Fibroblast of the conjunctiva (primary cell): ENCODE measurements at regions not wholly inside any gene's neighbourhood (a gene's known extent, or its start where the extent isn't known, plus 50 kb on each side); places are given as distances from the start of the nearest gene placed in this dataset.
"Not testable (repeated sequence)": the region's sequence is repeated elsewhere in the genome, so short reads cannot be mapped to it uniquely, and the experiment has no call there.

Source experiments
- DNase-seq: peaks from one replicate; pipeline ENCODE4 v3.0.0-alpha.2; 2010; ENCODE audit warnings: low read depth

GRCh38 chr4:83920375-83920774 lies 384.5 kb downstream of the GPAT3 start:
- DNase-seq: no peak

- DNase-seq: no peak
These were observed 381.7 kb downstream of the GPAT3 start for GRCh38 chr4:83917572-83917971.

DNA sequence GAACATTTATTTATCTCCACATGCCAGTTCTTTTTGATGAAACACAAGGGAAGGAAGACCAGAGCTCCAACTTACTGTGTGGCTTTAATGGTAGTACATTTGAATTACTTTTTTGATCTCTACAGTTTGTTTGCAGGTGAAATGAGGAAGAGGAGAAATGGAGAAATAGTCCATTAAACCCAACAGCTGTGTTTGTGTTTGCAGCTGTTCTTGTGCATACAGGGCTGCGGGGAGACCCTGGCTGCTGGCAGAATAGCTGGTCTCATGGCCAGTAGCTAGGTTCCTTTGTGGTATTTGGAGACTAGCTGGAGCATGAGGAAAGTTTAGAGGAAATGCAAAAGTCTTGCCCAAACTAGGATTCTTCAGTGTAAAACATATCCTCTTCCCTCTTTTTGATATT lies 374.8 kb downstream of the GPAT3 start:
- DNase-seq: no peak

- no peak for DNase-seq
These were observed 370.7 kb downstream of the GPAT3 start for GRCh38 chr4:83906561-83906960.

DNA sequence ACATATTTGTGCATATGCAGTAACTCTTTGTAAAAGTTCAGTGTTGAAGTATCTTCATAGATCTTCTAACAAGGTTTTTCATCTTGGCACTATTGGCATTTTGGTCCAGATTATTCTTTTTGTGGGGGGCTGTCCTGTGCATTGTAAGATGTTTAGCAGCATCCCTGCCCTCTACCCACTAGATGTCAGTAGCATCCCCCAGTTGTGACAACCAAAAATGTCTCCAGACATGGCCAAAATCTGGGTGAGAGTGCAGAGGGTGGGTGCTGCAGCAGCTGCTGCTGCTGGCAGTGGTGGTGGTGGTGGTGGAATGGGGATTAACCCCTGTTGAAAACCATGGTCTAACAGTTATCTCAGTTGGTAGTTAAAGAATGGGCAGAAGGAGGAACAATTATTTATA lies 370.0 kb downstream of the GPAT3 start:
- no peak for DNase-seq

DNA sequence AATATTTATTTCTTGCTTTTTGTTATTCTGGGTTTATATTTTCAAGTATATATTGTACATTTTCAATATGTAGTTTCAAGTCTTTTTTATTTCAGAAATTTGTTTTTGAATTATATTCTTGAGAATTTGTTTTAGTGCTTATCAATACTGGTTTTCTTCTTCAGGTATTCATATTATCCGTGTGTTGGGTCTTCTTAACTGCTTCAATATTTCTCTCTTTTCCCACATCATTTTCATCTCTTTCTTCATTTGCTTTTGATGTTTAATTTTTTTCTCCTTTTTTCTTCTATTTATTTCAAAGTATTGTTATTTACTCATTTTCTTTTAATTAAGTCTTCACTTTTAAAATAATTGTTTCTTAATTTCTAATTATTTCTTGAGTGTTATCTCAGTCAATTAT lies 367.8 kb downstream of the GPAT3 start:
- not testable (repeated sequence) for DNase-seq

DNA sequence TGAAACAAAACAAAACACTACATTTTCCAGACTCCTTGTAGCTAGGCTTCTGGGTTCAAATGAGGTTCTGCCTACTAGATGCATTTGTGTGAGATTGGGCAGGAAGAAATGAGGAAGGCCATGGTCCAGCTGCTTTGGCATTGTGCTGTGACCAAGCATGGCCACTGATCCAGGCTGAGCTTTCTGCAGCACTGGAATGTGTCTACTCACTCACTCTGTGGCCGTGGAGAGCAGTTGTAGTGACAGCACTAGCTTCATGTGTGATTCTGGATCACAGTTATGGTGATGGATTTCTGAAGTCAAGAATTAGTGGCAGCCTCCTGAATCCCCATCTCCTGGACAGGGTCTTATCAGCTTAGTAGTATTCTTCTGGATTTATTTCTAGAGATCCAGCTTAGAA lies 358.9 kb downstream of the GPAT3 start:
- DNase-seq: no peak

- no peak for DNase-seq
These were observed 354.9 kb downstream of the GPAT3 start for GRCh38 chr4:83890816-83891215.

GRCh38 chr4:83890231-83890630 lies 354.3 kb downstream of the GPAT3 start:
- DNase-seq: no peak

- DNase-seq: no peak
These were observed 353.9 kb downstream of the GPAT3 start for GRCh38 chr4:83889802-83890201.

- no peak for DNase-seq
These were observed 349.6 kb downstream of the GPAT3 start for GRCh38 chr4:83885256-83886182.

- DNase-seq: no peak
These were observed 340.1 kb downstream of the GPAT3 start for GRCh38 chr4:83876047-83876446.

DNA sequence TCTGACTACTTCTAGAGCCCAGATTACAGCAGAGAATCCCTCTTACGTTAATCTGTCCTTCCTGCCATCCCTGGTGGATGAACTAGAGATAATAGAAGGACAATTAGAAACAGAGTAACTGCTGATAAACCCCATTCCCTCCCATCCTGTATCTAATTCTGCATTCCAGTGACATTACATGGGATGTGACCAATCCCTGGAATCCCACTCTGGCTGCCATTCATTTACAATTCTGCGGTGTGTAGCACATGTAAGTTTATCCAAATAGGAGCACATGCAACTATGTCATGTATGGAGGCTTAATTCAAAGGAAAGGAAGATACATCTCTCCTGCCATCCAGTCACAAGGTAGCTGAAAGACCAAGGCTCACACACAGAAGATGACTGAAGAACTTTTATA lies 339.5 kb downstream of the GPAT3 start:
- DNase-seq: no peak

GRCh38 chr4:83873996-83874395 lies 338.1 kb downstream of the GPAT3 start:
- no peak for DNase-seq

DNA sequence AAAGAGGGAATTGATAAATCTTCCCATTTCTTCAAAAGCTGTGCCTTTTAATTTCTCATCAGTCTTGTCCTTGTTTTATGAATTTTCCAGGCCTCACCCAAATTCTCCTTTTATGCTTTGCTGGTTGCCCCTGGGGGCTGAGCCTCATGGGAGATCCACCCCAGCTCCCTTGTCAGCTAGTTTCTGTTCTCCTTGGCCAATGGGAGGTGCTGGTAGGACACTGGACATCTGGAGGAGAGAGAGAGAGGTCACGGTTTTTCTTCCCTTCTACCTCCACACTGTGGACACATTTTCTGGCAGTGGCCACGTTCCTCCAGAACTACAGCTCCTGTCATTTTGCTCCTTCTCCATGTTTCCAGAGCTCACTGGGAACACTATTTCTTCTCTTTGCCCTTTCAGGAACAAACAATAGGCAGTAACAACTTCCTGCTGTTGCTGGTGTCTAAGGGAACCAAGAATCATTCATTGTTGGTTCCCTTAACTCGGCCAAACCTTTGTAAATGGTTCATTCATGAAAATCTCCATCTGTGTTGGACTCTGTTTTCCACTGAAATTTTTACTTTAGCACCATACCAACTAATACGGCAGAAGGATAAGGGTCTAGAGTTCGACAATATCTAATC lies 334.5 kb downstream of the GPAT3 start:
- DNase-seq: no peak

DNA sequence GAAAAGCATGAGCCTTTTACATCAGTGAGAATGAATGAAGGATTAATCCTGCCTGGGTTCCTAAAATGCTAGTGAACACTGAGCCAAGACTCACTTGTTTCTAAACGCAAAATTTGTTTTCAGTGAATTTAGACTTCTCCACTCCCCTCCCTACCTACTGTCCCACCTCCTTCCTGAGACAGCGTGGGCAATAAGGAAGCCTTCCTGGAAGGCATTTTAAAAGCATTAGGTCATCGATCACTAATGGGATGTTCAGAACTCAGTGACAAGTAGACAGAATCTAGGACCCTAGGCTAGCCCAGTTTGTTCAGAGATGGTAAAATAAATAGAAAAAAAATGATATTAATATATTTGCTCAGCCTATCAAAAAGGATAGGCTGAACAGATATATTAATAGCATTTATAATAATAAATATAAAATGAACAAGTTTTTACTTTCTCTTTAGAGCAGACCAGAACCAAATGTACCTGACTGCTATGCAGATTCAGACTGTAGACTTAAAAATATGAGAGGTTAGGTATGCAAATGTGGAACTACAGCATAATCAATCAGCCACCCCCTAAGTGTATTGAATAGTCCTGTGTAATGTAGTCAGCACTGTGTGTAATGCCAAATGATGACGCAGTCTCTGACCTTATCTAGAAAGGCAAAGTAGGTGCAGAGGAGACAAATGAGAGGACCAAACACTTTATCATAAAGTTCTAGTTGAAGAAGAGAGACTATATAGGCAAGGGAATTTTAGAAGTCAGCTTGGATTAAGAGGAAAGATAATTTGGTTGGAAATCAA lies 331.1 kb downstream of the GPAT3 start:
- DNase-seq: no peak

DNA sequence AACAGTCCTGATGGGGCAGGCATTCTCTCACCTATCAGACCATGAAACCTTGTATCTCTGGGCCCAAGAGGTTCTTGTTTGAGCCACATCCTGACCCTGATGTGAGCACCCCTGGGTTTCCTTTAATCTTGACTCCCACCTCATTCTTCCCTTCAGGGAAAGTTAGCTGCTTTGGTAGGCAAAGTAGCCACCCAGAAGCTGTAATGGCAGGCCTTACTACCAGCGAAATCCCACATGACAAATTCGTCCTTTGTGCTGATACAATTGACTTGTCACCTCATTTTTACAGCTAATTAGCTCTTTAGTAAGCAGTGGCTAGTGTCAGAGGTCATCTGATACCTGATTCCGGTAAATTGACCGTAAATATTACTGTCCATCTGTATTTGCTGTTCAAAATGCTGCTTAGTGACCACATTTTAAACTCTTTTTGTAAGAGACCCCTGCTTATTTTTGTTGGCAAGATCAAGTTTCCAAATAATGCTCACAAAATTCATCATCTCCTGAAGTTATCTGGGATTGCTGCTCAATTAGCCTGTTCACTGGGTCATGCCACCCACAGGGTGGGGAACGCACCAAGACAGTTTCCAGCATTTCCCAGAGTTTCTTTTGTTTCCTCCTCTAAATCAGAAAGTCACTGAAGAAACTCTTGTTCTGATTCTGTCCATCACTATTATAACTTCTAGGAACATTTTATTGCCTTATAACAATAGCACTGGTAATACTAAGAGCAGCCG lies 329.7 kb downstream of the GPAT3 start:
- DNase-seq: no peak

DNA sequence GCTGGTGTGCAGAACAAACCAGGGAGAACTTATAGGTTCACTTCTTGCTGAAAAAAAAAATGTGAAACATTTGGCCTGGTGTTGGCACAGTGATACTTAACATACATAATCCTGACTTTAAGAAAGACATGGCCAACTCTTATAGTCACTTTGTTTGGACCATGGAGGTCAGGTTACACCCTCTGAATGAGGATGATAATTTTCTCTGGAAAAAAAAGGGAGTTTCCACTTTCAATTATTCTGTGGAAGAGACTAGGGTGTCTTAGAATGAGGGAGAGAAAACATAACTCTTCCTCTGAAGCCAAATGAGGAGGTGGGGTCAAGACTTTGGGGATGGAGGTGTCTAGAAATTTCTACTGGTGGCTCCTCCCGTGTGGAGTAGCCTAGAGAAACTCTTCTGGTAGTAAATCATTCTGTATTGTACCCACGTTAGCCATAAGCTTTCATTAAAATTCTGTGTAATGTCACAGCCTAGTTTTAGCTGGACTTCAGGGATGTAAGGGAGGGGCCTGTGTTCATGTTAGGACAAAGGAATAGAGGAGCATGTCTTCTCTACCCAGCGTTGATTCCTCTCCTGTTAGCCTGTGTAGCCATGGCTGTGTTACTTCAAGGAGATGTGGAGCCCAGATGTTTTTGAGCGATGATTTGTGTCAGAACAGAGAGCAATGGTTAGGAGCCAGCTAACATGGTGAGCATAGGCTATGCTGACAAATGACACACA lies 328.3 kb downstream of the GPAT3 start:
- DNase-seq: no peak

- DNase-seq: no peak
These were observed 326.6 kb downstream of the GPAT3 start for GRCh38 chr4:83862471-83862870.

- no peak for DNase-seq
These were observed 324.3 kb downstream of the GPAT3 start for GRCh38 chr4:83860200-83860599.

GRCh38 chr4:83858131-83858530 lies 322.2 kb downstream of the GPAT3 start:
- DNase-seq: no peak
